ENCODE measurements at regions not wholly inside any gene's neighbourhood (a gene's known extent, or its start where the extent isn't known, plus 50 kb on each side); places are given as distances from the start of the nearest gene placed in this dataset.

DNA sequence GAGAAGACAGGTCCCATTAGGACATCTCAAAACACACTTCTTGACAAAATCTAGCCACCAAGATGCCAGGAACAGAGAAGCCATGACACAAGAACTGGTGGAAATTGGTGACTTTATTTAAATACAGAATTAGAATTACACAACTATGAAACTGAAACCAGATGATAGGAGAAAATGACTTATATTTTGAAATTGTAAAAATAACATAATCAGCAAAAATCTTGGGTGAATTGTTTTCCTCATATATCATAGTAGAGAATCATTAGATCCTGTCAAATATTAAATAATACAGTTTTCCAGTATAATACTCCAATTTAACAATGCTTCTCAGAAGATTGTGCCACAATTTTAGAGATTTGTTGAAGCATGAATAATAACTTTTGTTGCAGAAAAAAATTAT is 81.5 kb upstream of the MROH9 start:
- H3K4me2 ChIP-seq (ENCODE audit: control insufficient read depth, insufficient read depth), result no peak overlapping the region
- H2AFZ ChIP-seq (ENCODE audit: control insufficient read depth, low read depth, low read length), result no peak overlapping the region
- no TSS peak for BruUV-seq (replicated peaks)
- H3K36me3 ChIP-seq (ENCODE audit: control insufficient read depth in 2 of 2, insufficient read depth in 2 of 2, low read length in 1 of 2), result no peaks in the 10 kb centered on the region
- ChIA-PET RAD21 (ENCODE audit: unreplicated experiment) (interaction anchor here (1.2 kb wide), 1 partner anchor 63 kb away, joined by 3 read pairs; no protein-coding TSS in a partner anchor), CTCF (interaction anchor here (1.0 kb wide), 1 partner anchor 16 kb away, joined by 3 read pairs; no protein-coding TSS in a partner anchor), POLR2A (interaction anchor here (0.5 kb wide), 1 partner anchor 89 kb away, joined by 3 read pairs; no protein-coding TSS in a partner anchor), SMC1A (ENCODE audit: uncharacterized antibody, unreplicated experiment) (interaction anchor here (0.9 to 1.5 kb wide), 5 partner anchors 11 to 181 kb away, joined by 3 to 7 read pairs (median 3); no protein-coding TSS in a partner anchor)
- no peaks in the 10 kb centered on the region for H3K27me3 ChIP-seq (replicated peaks in 1 of 2; ENCODE audit: control insufficient read depth in 2 of 2, insufficient read depth in 2 of 2, low read length in 1 of 2)
- H3K9ac ChIP-seq (ENCODE audit: control insufficient read depth, insufficient read depth, low read length), result no peak overlapping the region
- DNase-seq (ENCODE audit: low read depth, low spot score) (no peak), ATAC-seq (peak; percentile 26; the same call in 2 of the 3 replicates), FAIRE-seq (no peak)
- no peaks in the 10 kb centered on the region for H3K9me3 ChIP-seq (replicated peaks; ENCODE audit: control insufficient read depth, insufficient read depth, low read length)
- H3K4me1 ChIP-seq (ENCODE audit: control insufficient read depth, insufficient read depth, low read length), result peaks cover 10% of the 10 kb centered on the region
- no peak overlapping the region for H3K4me3 ChIP-seq
- in situ Hi-C loops (cut with MboI), result no loop called here
- H3K27ac ChIP-seq (ENCODE audit: control insufficient read depth, insufficient read depth), result no peak overlapping the region; the same call in 1 of the 2 replicates
- no peaks in the 10 kb centered on the region for H3K79me2 ChIP-seq (ENCODE audit: control insufficient read depth, insufficient read depth, low read length)
- TF ChIP-seq, protein P1, sequence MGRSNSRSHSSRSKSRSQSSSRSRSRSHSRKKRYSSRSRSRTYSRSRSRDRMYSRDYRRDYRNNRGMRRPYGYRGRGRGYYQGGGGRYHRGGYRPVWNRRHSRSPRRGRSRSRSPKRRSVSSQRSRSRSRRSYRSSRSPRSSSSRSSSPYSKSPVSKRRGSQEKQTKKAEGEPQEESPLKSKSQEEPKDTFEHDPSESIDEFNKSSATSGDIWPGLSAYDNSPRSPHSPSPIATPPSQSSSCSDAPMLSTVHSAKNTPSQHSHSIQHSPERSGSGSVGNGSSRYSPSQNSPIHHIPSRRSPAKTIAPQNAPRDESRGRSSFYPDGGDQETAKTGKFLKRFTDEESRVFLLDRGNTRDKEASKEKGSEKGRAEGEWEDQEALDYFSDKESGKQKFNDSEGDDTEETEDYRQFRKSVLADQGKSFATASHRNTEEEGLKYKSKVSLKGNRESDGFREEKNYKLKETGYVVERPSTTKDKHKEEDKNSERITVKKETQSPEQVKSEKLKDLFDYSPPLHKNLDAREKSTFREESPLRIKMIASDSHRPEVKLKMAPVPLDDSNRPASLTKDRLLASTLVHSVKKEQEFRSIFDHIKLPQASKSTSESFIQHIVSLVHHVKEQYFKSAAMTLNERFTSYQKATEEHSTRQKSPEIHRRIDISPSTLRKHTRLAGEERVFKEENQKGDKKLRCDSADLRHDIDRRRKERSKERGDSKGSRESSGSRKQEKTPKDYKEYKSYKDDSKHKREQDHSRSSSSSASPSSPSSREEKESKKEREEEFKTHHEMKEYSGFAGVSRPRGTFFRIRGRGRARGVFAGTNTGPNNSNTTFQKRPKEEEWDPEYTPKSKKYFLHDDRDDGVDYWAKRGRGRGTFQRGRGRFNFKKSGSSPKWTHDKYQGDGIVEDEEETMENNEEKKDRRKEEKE (IDR thresholded peaks at IDR 0.05), result no peak
- TF ChIP-seq SMC3 (IDR thresholded peaks at IDR 0.05; ENCODE audit: borderline replicate concordance, low read length), result no peak
- TF ChIP-seq NFXL1 (IDR thresholded peaks at IDR 0.05; ENCODE audit: borderline replicate concordance), result no peak
- TF ChIP-seq, protein P2, sequence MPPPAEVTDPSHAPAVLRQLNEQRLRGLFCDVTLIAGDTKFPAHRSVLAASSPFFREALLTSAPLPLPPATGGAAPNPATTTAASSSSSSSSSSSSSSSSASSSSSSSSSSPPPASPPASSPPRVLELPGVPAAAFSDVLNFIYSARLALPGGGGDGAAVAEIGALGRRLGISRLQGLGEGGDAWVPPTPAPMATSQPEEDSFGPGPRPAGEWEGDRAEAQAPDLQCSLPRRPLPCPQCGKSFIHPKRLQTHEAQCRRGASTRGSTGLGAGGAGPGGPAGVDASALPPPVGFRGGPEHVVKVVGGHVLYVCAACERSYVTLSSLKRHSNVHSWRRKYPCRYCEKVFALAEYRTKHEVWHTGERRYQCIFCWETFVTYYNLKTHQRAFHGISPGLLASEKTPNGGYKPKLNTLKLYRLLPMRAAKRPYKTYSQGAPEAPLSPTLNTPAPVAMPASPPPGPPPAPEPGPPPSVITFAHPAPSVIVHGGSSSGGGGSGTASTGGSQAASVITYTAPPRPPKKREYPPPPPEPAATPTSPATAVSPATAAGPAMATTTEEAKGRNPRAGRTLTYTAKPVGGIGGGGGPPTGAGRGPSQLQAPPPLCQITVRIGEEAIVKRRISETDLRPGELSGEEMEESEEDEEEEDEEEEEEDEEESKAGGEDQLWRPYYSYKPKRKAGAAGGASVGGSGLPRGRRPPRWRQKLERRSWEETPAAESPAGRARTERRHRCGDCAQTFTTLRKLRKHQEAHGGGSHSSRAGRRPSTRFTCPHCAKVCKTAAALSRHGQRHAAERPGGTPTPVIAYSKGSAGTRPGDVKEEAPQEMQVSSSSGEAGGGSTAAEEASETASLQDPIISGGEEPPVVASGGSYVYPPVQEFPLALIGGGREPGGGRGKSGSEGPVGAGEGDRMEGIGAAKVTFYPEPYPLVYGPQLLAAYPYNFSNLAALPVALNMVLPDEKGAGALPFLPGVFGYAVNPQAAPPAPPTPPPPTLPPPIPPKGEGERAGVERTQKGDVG (CRISPR knock-in tag; IDR thresholded peaks at IDR 0.05), result no peak
- no peak for TF ChIP-seq KLF5 (IDR thresholded peaks at IDR 0.05; ENCODE audit: partially characterized antibody)
- TF ChIP-seq ASH2L (IDR thresholded peaks at IDR 0.05; ENCODE audit: borderline replicate concordance, low read depth), result no peak
- intact Hi-C loops (cut with micrococcal nuclease; ENCODE audit: unreplicated experiment), result no loop called here
- no peaks in the 10 kb centered on the region for H4K20me1 ChIP-seq (ENCODE audit: control insufficient read depth, insufficient read depth)
